ENCODE measurements at regions not wholly inside any gene's neighbourhood (a gene's known extent, or its start where the extent isn't known, plus 50 kb on each side); places are given as distances from the start of the nearest gene placed in this dataset.

DNA sequence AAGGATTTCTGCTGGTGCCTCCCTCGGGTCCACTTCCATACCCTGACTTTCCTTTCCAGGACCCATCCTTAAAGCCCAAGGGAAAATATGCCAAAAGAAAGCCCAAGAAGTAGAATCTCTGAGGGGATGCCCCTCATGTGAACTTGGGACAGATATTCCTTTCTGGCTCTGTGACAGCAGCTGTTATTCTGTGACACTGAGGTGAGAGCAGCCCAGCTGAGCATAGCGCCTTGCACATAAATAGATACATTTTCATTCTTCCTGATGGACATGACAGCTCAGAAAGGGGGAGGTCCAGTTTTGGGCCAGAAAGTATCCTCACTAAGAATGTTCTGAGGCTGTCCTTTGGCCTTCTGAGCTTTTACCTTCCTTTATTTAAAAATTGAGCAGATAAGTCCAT lies 353.2 kb downstream of the SAMD5 start:
- no peak overlapping the region for H3K27ac ChIP-seq
- TF ChIP-seq, protein P1, sequence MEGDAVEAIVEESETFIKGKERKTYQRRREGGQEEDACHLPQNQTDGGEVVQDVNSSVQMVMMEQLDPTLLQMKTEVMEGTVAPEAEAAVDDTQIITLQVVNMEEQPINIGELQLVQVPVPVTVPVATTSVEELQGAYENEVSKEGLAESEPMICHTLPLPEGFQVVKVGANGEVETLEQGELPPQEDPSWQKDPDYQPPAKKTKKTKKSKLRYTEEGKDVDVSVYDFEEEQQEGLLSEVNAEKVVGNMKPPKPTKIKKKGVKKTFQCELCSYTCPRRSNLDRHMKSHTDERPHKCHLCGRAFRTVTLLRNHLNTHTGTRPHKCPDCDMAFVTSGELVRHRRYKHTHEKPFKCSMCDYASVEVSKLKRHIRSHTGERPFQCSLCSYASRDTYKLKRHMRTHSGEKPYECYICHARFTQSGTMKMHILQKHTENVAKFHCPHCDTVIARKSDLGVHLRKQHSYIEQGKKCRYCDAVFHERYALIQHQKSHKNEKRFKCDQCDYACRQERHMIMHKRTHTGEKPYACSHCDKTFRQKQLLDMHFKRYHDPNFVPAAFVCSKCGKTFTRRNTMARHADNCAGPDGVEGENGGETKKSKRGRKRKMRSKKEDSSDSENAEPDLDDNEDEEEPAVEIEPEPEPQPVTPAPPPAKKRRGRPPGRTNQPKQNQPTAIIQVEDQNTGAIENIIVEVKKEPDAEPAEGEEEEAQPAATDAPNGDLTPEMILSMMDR (IDR thresholded peaks at IDR 0.05), result no peak
- TF ChIP-seq ZFX (IDR thresholded peaks at IDR 0.05; ENCODE audit: borderline replicate concordance), result no peak

DNA sequence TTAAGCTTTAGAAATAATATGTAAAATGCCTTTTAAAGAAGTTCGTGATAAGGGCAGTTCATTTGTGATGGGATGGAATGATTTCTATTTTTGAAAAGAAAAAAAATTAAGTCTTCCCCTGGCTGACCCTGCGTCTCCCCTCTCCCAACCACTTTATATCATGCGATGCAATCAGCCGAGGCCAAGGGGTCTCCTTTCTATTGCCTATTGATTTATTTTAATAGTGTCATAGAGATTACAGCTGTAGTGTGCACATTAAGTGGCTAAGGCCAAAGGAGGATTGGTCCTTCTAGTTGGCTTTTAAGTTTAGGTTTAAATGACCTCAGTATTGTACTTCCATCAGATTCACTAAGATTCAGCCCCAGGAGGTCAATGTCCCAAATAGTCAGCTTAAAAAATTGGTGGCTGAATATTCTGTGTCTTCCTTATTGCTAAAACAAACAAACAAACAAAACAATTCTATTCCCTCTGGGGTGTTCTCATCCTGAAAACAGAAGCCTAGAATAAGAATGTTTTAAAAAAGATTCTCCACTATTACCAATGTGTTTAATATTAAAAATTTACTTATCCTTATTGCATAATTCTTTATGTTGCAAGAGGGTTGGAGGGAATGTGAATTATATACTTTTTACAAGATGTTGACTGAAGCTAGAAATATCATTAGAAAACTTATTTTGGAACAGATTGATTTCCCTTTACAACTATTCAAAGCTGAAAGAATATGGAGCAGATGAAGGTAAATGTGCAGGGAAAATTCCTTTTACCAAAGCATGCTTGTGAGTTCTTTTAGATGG lies 359.1 kb downstream of the SAMD5 start:
- no peak overlapping the region for H3K27ac ChIP-seq
- no peak for TF ChIP-seq ZFX (IDR thresholded peaks at IDR 0.05; ENCODE audit: borderline replicate concordance)
- TF ChIP-seq, protein P1 (IDR thresholded peaks at IDR 0.05), result no peak

GRCh38 chr6:147868427-147869190 lies 360.1 kb downstream of the SAMD5 start:
- no peak overlapping the region for H3K27ac ChIP-seq
- TF ChIP-seq ZFX (IDR thresholded peaks at IDR 0.05; ENCODE audit: borderline replicate concordance), result no peak
- TF ChIP-seq, protein P1 (IDR thresholded peaks at IDR 0.05), result no peak

GRCh38 chr6:147869201-147869600 lies 360.7 kb downstream of the SAMD5 start:
- no peak overlapping the region for H3K27ac ChIP-seq
- TF ChIP-seq ZFX (IDR thresholded peaks at IDR 0.05; ENCODE audit: borderline replicate concordance), result no peak
- TF ChIP-seq, protein P1 (IDR thresholded peaks at IDR 0.05), result no peak

GRCh38 chr6:147869869-147870268 lies 361.4 kb downstream of the SAMD5 start:
- no peak for TF ChIP-seq ZFX (IDR thresholded peaks at IDR 0.05; ENCODE audit: borderline replicate concordance)
- TF ChIP-seq, protein P1 (IDR thresholded peaks at IDR 0.05), result no peak
- H3K27ac ChIP-seq, result no peak overlapping the region

GRCh38 chr6:147870506-147871110 lies 362.1 kb downstream of the SAMD5 start:
- TF ChIP-seq ZFX (IDR thresholded peaks at IDR 0.05; ENCODE audit: borderline replicate concordance), result no peak
- TF ChIP-seq, protein P1 (IDR thresholded peaks at IDR 0.05), result no peak
- no peak overlapping the region for H3K27ac ChIP-seq
